ENCODE measurements at regions not wholly inside any gene's neighbourhood (a gene's known extent, or its start where the extent isn't known, plus 50 kb on each side); places are given as distances from the start of the nearest gene placed in this dataset.

- TF ChIP-seq CTCF (IDR thresholded peaks at IDR 0.05): no peak
- TF ChIP-seq POLR2A (IDR thresholded peaks at IDR 0.05): no peak
Measured at GRCh38 chr22:27207266-27207665, 549.9 kb downstream of the MIAT start.
